ENCODE measurements at regions not wholly inside any gene's neighbourhood (a gene's known extent, or its start where the extent isn't known, plus 50 kb on each side); places are given as distances from the start of the nearest gene placed in this dataset.
"Not testable (repeated sequence)": the region's sequence is repeated elsewhere in the genome, so short reads cannot be mapped to it uniquely, and the experiment has no call there.

DNA sequence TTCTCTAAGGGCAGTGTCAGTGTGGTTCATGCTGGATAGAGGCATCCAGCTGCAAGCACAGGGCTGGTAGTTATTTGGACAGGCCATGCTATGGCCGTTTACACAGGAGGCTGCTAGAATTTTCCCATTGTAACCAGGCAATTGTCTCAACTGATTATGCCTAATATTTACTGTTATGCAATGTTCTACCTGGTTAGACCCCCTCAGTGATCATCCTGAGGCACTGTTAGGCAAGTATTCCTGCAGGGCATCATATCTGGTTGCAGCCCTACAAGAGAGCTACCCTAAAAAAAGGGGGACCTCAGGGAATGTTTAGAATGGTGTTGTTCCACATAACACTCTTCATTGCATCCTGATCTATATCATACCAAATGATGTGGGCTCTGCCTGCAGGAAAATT, 1124.6 kb downstream of the JRKL start:
- H3K27me3 Mint-ChIP-seq = no peaks in the 10 kb centered on the region
- no peaks in the 10 kb centered on the region for H3K36me3 Mint-ChIP-seq (ENCODE audit: low read depth)
- CTCF ChIA-PET = no interaction called here
- peaks cover 5% of the 10 kb centered on the region for H3K9me3 Mint-ChIP-seq
- H3K4me3 Mint-ChIP-seq = no peak overlapping the region
- no peak for DNase-seq
- POLR2A ChIA-PET = no interaction called here
- no peak overlapping the region for H3K27ac Mint-ChIP-seq
- H3K4me1 Mint-ChIP-seq = no peaks in the 10 kb centered on the region

DNA sequence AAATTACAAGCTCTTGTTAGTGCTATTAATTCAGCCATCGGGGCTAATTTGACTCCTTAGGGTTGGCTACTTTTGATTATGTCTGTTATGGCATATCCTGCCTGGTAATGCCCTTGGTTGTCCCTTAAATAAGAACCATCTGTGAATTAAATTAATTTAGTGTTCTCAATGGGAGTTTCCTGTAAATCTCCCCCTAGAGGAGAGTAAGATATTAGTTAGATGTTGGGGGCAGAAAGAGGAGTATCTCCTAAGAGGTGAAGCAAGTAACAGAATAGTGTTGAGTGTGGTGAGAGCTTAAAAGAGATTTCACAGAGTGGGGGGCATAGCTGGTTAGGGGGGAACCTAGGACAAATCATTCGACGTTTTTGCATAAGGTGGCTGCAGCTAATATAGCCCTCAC, 1126.9 kb downstream of the JRKL start:
- Mint-ChIP-seq H3K36me3 (ENCODE audit: low read depth) (no peaks in the 10 kb centered on the region), H3K9me3 (peaks cover 9% of the 10 kb centered on the region), H3K4me3 (no peak overlapping the region), H3K27me3 (no peaks in the 10 kb centered on the region), H3K4me1 (no peaks in the 10 kb centered on the region), H3K27ac (no peak overlapping the region)
- DNase-seq = no peak
- POLR2A ChIA-PET = no interaction called here
- CTCF ChIA-PET = no interaction called here

DNA sequence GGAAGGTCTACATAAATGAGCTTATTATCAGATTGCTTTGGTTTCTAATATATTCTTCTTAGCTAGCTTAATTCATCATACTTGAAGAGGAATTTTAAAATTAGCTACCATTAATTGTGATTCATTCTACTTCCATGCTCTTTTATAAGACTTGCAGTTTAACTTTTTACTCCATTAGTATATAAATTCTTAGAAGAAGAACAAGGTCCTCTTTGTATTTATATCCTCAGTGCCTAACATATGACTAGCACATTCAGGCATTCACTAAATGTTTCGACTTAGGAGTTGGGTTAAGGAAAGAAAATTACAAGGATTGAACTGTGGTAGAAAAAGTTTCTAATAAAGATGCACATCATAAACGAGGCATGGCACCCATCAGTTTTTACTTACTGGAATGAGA, 1135.5 kb downstream of the JRKL start:
- Mint-ChIP-seq H3K27ac (no peak overlapping the region), H3K36me3 (ENCODE audit: low read depth) (no peaks in the 10 kb centered on the region), H3K4me3 (no peak overlapping the region), H3K27me3 (no peaks in the 10 kb centered on the region), H3K9me3 (peaks cover 9% of the 10 kb centered on the region), H3K4me1 (no peaks in the 10 kb centered on the region)
- ChIA-PET CTCF (no interaction called here), POLR2A (no interaction called here)
- no peak for DNase-seq

DNA sequence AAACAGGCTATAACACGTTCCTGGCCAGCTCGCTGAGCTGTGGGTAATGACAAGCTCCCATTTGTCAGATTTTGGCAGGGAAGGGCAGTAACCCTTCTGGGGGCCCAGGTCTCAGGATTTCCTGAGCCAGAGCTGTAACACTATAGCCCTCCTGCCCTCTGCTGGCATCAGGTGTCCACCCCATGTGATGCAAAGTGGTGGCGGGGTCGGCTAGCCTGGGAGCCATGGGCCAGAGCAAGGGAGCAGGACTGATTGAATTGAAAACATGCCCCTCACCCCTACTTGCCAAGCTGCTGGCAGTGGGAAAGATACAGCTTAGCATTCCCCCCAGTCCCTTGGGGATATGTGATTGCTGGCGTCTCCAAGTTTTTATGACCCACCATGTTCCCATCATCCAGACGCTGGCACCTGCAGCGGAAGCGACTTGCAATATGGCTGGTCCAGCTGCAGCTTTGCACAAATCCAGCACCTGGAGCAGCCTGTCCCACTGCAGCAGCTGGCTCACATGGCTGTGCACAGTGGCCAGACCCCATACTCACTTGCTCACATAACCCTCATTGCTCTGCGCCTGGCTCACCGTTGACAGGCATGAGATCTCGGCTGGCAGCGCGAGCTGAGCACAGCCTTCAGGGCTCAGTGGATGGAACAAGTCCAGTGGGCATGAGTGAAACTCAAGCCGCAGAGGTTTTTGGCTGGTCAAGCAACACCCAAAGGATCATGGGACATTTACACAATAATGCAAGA, 1147.8 kb downstream of the JRKL start:
- H3K36me3 Mint-ChIP-seq (ENCODE audit: low read depth) = no peaks in the 10 kb centered on the region
- DNase-seq = no peak
- CTCF ChIA-PET = no interaction called here
- H3K27ac Mint-ChIP-seq = no peak overlapping the region
- no peaks in the 10 kb centered on the region for H3K27me3 Mint-ChIP-seq
- H3K4me3 Mint-ChIP-seq = no peak overlapping the region
- H3K9me3 Mint-ChIP-seq = peaks cover 12% of the 10 kb centered on the region
- no peaks in the 10 kb centered on the region for H3K4me1 Mint-ChIP-seq
- POLR2A ChIA-PET = no interaction called here

DNA sequence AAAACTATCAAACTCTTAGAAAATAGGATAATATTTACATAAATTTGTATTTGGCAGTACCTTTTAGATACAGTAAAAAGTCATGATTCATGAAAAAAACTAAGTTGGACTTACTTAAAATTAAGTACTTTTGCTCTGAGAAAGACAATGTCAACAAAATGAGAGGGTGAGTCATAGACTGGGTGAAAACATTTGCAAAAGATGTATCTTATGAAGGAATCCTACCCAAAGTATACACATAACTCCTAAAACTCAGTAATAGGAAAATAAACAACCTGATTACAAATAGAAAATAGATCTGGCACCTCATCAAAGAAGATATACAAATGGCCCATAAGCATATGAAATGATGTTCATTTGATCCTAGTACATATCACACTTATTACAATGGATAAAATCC, 1154.6 kb downstream of the JRKL start:
- ChIA-PET CTCF (no interaction called here), POLR2A (no interaction called here)
- no peak overlapping the region for H3K4me3 Mint-ChIP-seq
- H3K9me3 Mint-ChIP-seq = peaks cover 17% of the 10 kb centered on the region
- H3K27ac Mint-ChIP-seq = no peak overlapping the region
- DNase-seq = no peak
- H3K4me1 Mint-ChIP-seq = no peaks in the 10 kb centered on the region
- H3K27me3 Mint-ChIP-seq = no peaks in the 10 kb centered on the region
- H3K36me3 Mint-ChIP-seq (ENCODE audit: low read depth) = no peaks in the 10 kb centered on the region

DNA sequence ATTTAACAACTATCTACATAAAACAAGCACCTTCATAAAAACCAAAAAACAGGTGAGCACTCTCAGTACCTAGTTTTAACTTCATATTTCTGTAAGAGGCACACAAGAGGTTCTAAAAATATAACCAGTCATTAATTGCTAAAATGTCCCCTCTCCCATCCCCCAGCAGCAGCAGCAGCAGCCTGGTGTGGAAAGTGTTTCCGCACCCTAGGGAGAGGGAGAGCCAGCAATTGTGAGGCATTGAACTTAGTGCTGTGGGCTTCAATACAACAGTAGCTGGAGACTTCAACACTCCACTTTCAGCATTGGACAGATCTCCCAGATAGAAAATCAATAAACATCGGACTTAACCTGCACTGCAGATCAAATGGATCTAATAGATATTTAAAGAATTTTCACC, 1158.5 kb downstream of the JRKL start:
- H3K4me3 Mint-ChIP-seq = no peak overlapping the region
- no peaks in the 10 kb centered on the region for H3K4me1 Mint-ChIP-seq
- H3K27ac Mint-ChIP-seq = no peak overlapping the region
- no peaks in the 10 kb centered on the region for H3K36me3 Mint-ChIP-seq (ENCODE audit: low read depth)
- ChIA-PET POLR2A (no interaction called here), CTCF (no interaction called here)
- DNase-seq = no peak
- H3K9me3 Mint-ChIP-seq = peaks cover 8% of the 10 kb centered on the region
- H3K27me3 Mint-ChIP-seq = no peaks in the 10 kb centered on the region

DNA sequence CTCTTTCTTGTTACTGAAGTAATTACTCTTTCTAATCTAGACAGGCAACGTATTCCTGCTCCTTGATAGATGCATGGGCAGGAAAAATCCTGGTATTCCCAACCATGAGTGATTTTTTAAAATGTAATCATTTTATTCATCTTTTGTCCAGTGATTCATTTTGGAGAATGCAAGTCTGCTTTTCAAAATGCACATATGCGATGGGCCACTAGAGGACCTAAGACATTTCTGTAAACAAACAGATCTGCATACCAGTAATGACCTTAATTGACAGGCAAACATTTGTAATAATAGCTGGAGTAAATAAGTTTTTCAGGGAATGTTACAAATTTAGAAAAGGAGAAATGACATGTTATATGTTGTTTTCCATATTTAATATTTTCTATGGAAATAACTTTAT, 1167.6 kb downstream of the JRKL start:
- peaks cover 7% of the 10 kb centered on the region for H3K9me3 Mint-ChIP-seq
- H3K4me3 Mint-ChIP-seq = no peak overlapping the region
- H3K27me3 Mint-ChIP-seq = no peaks in the 10 kb centered on the region
- CTCF ChIA-PET = no interaction called here
- H3K27ac Mint-ChIP-seq = no peak overlapping the region
- no peaks in the 10 kb centered on the region for H3K36me3 Mint-ChIP-seq (ENCODE audit: low read depth)
- no peak for DNase-seq
- POLR2A ChIA-PET = no interaction called here
- H3K4me1 Mint-ChIP-seq = no peaks in the 10 kb centered on the region

DNA sequence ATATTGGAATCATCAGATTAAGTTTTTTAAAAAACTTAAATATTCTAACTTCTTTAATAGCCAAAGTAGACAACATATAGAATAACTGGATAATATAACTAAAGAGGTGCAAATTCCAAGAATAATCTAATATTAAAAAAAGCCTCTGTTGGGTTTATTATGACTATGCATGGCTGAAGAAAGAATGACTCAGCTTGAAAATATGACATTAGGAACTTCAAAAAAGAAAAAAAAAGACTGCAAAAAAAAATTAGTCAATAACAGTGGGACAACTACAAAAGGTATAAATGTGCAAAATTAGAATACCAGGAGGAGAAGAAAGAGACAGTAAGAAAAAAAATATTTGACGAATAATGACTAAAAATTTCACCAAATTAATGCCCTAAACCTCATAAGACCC, 1178.0 kb downstream of the JRKL start:
- DNase-seq = no peak
- H3K27me3 Mint-ChIP-seq = no peaks in the 10 kb centered on the region
- no peaks in the 10 kb centered on the region for H3K36me3 Mint-ChIP-seq (ENCODE audit: low read depth)
- POLR2A ChIA-PET = no interaction called here
- H3K27ac Mint-ChIP-seq = no peak overlapping the region
- H3K4me3 Mint-ChIP-seq = no peak overlapping the region
- CTCF ChIA-PET = no interaction called here
- H3K4me1 Mint-ChIP-seq = no peaks in the 10 kb centered on the region
- peaks cover 22% of the 10 kb centered on the region for H3K9me3 Mint-ChIP-seq

DNA sequence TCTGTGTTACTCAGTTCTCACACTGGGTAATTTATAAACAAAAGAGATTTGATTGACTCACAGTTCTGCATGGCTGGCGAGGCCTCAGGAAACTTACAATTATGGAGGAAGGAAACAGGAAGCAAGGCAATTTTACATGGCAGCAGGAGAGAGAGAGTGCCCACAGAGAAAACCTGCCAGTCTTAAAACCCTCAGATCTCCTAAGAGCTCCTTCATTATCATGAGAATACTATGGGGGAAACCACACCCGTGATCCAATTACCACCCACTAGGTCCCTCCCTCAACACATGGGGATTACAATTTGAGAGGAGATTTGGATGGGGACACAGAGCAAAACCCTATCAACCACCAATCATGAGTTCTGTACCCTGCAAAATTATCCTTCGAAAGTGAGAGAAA, 1180.8 kb downstream of the JRKL start:
- Mint-ChIP-seq H3K27ac (no peak overlapping the region), H3K27me3 (no peaks in the 10 kb centered on the region), H3K4me1 (no peaks in the 10 kb centered on the region), H3K36me3 (ENCODE audit: low read depth) (no peaks in the 10 kb centered on the region), H3K9me3 (peaks cover 22% of the 10 kb centered on the region), H3K4me3 (no peak overlapping the region)
- CTCF ChIA-PET = no interaction called here
- POLR2A ChIA-PET = no interaction called here
- no peak for DNase-seq

DNA sequence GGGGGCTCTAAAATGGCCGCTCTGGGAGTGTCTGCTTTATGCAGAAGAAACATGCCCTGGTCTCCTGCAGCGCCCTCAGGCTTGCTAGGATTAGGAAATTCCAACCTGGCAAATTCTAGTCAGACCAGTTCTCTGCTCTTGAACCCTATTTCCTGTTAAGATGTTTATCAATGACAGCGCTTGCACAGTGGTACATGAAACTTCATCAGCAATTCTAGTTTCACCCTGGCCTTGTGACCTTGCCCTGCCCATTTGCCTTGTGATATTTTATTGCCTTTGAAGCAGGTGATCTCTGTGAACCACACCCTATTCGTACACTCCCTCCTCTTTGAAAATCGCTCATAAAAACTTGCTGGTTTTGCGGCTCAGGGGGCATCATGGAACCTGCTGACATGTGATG, 1184.0 kb downstream of the JRKL start:
- H3K27ac Mint-ChIP-seq; H3K27me3 Mint-ChIP-seq; DNase-seq; POLR2A ChIA-PET; H3K4me3 Mint-ChIP-seq; CTCF ChIA-PET; H3K4me1 Mint-ChIP-seq; H3K36me3 Mint-ChIP-seq (ENCODE audit: low read depth): not testable (repeated sequence)
- peaks cover 17% of the 10 kb centered on the region for H3K9me3 Mint-ChIP-seq

DNA sequence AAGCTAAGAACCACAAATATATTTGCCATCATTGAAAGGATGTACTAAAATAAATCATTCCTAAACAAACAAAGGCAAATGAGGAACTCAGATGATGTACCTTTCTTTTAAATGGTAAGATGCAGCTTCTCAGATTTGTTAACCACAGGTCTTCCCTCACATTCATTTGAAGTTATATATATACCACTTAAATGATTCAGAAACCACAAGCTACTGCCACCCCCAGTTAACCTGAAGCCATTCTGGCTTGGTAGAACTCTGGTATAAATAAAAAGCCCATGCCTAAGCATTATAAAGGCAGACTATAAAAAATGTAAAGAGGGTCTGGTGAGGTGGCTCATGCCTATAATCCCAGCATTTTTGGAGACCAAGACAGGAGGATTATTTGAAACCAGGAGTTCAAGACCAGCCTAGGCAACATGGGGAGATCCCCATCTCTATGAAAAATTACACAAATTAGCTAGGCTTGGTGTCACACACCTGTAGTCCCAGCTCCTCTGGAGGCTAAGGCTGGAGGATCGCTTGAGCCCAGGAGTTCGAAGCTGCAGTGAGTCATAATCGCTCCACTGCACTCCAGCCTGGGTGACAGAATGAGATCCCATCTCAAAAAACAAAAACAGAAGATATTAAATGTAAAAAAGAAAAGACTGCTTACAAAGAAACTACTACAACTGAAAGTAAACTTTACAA, 1185.3 kb downstream of the JRKL start:
- Mint-ChIP-seq H3K27me3 (no peaks in the 10 kb centered on the region), H3K36me3 (ENCODE audit: low read depth) (no peaks in the 10 kb centered on the region), H3K4me1 (no peaks in the 10 kb centered on the region), H3K9me3 (peaks cover 11% of the 10 kb centered on the region), H3K4me3 (no peak overlapping the region), H3K27ac (no peak overlapping the region)
- CTCF ChIA-PET = no interaction called here
- POLR2A ChIA-PET = no interaction called here
- DNase-seq = no peak

DNA sequence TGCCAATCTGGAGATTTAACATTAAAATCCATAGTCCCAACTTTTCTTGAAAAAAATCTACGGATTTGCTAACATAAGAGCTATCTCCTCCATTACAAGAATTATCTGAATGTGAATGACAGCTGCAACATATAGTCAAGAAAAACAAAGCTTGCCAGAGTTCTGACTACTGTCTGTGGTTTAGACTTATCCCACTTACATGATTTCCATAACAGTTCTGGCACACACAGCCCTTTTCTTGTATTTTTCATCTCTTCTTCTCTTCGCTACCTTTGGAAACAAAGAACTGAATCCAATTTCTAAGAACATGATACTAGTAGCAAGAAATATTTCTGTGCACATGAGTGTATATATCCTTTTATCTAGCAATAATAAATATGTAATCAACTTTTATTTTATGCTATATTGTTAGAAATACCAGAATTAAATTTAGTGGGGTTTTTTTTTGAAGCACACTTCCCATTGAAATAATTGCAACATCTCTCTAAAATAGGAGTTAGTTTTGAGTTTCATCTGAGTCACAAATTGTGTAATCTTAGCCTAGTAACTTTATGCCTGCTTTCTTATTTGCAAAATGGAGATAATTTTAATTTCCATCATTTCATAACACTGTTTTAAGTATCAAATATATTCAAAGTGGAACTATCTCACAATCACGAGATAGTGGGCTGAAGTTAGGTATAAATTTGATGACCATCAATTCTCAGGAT, 1217.6 kb downstream of the JRKL start:
- ChIA-PET POLR2A (no interaction called here), CTCF (no interaction called here)
- no peak overlapping the region for H3K4me3 Mint-ChIP-seq
- no peaks in the 10 kb centered on the region for H3K36me3 Mint-ChIP-seq (ENCODE audit: low read depth)
- H3K27ac Mint-ChIP-seq = no peak overlapping the region
- DNase-seq = no peak
- H3K9me3 Mint-ChIP-seq = peaks cover 5% of the 10 kb centered on the region
- H3K27me3 Mint-ChIP-seq = no peaks in the 10 kb centered on the region
- no peaks in the 10 kb centered on the region for H3K4me1 Mint-ChIP-seq

DNA sequence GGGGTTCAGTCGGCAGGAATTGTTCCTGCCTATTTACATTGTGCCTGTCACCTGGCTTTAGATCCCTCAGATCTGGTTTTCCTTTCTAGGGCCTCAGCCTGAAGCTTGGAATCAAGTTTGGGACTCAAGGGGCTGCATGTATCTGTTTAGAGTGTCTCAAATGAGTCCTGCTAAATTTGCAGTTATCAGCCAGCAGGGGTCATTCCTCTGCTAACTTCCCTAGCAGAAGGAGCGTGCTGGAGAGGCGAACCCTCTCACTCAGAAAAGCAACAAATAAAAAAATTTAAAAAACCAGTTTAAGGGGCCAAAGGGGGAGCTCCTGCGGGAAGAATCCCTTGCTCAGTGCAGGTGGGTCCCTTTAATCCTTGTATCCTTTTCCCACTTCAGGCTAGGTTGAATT, 1220.2 kb downstream of the JRKL start:
- Mint-ChIP-seq H3K4me3 (no peak overlapping the region), H3K27me3 (no peaks in the 10 kb centered on the region), H3K4me1 (no peaks in the 10 kb centered on the region), H3K27ac (no peak overlapping the region), H3K36me3 (ENCODE audit: low read depth) (no peaks in the 10 kb centered on the region), H3K9me3 (peaks cover 5% of the 10 kb centered on the region)
- POLR2A ChIA-PET = no interaction called here
- CTCF ChIA-PET = no interaction called here
- no peak for DNase-seq

DNA sequence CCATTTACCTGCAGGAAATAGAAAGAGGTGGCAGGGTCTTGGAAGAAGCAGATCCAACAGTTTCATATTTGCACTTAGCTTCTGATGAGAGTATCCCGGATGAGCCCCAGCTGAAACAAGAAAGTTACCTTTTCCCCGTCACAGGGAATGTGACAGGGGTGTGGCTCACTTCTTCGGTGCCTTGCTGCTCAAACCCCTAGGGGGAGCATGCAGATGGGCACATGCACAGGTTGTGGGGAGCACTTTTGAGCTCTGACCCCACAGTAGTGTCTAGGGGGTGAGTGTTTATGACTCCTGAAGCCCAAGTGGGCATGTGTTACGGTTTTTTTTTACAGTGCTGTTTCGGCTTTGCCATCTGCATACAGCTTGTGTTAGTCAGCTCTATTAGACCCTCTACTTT, 1221.0 kb downstream of the JRKL start:
- H3K4me1 Mint-ChIP-seq = no peaks in the 10 kb centered on the region
- ChIA-PET POLR2A (no interaction called here), CTCF (no interaction called here)
- H3K4me3 Mint-ChIP-seq = no peak overlapping the region
- DNase-seq = no peak
- no peaks in the 10 kb centered on the region for H3K36me3 Mint-ChIP-seq (ENCODE audit: low read depth)
- H3K27me3 Mint-ChIP-seq = no peaks in the 10 kb centered on the region
- no peak overlapping the region for H3K27ac Mint-ChIP-seq
- peaks cover 9% of the 10 kb centered on the region for H3K9me3 Mint-ChIP-seq

Measured in activated CD4-positive, alpha-beta memory T cell treated with anti-CD3 and anti-CD28 coated beads, Interleukin-2, amount 10 ng/mL, durations not matched to agents 7 days and 5 days (primary cell).